ENCODE measurements at regions not wholly inside any gene's neighbourhood (a gene's known extent, or its start where the extent isn't known, plus 50 kb on each side); places are given as distances from the start of the nearest gene placed in this dataset.

GRCh38 chr4:36013206-36013605, 231.1 kb downstream of the ARAP2 start:
- no peak for DNase-seq (ENCODE audit: low read depth in 1 of 2, low spot score in 1 of 2)
- Histone ChIP-seq H3K27me3 (no peaks in the 10 kb centered on the region), H3K27ac (no peak overlapping the region), H3K9me3 (ENCODE audit: low read depth) (no peaks in the 10 kb centered on the region), H3K4me3 (no peak overlapping the region), H3K36me3 (no peaks in the 10 kb centered on the region), H3K4me1 (ENCODE audit: low read depth) (no peaks in the 10 kb centered on the region)
- TF ChIP-seq CTCF (IDR thresholded peaks at IDR 0.05; ENCODE audit: low read depth, low read length): no peak
